ENCODE measurements at regions not wholly inside any gene's neighbourhood (a gene's known extent, or its start where the extent isn't known, plus 50 kb on each side); places are given as distances from the start of the nearest gene placed in this dataset.

DNA sequence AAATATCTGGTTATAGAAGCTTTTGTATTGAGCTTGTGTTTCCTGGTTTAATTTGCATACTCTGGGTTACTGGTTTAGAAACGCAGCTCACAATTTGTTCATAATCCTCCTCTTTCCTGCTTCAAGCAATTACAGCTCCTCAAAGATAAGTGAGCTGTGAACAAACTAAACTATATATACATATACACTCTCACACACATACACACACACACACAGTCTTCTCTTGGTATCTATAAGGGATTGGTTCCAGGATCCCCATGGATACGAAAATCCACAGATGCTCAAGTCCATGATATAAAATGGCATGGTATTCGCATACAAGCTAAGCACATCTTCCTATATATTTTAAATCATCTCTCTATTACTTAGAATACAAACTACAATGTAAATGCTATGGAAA is 510.9 kb upstream of the CDH18 start (continued):
- no peak for TF ChIP-seq SREBF1 (IDR thresholded peaks at IDR 0.05; ENCODE audit: low read length)
- TF ChIP-seq CREB1 (IDR thresholded peaks at IDR 0.05; ENCODE audit: low read depth): no peak
- no peak for TF ChIP-seq PAX8 (IDR thresholded peaks at IDR 0.05)
- TF ChIP-seq RAD21 (IDR thresholded peaks at IDR 0.05; ENCODE audit: insufficient read depth, low read depth, low read length): no peak
- no peak for TF ChIP-seq ZNF217 (IDR thresholded peaks at IDR 0.05)
- no peak for TF ChIP-seq BHLHE40 (IDR thresholded peaks at IDR 0.05; ENCODE audit: borderline replicate concordance in 1 of 2, low read depth in 2 of 2, low read length in 1 of 2)
- TF ChIP-seq POLR2AphosphoS5 (IDR thresholded peaks at IDR 0.05; ENCODE audit: low read length): no peak
- no peak for TF ChIP-seq STAT3 (IDR thresholded peaks at IDR 0.05; ENCODE audit: low read depth, low read length)
- TF ChIP-seq LARP7 (IDR thresholded peaks at IDR 0.05): no peak
- no peak for TF ChIP-seq NRF1 (conservative IDR thresholded peaks at IDR 0.05; ENCODE audit: low read depth, low read length)
- TF ChIP-seq, protein P1, sequence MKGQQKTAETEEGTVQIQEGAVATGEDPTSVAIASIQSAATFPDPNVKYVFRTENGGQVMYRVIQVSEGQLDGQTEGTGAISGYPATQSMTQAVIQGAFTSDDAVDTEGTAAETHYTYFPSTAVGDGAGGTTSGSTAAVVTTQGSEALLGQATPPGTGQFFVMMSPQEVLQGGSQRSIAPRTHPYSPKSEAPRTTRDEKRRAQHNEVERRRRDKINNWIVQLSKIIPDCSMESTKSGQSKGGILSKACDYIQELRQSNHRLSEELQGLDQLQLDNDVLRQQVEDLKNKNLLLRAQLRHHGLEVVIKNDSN (IDR thresholded peaks at IDR 0.05; ENCODE audit: borderline replicate concordance, extremely low read length, insufficient read depth, low read depth, low read length): no peak
- TF ChIP-seq EZH2 (IDR thresholded peaks at IDR 0.05; ENCODE audit: borderline replicate concordance, control insufficient read depth, low read depth, low read length): no peak
- TF ChIP-seq ATF7 (IDR thresholded peaks at IDR 0.05; ENCODE audit: low read depth): no peak
- TF ChIP-seq CBX5 (IDR thresholded peaks at IDR 0.05; ENCODE audit: low read depth): no peak

DNA sequence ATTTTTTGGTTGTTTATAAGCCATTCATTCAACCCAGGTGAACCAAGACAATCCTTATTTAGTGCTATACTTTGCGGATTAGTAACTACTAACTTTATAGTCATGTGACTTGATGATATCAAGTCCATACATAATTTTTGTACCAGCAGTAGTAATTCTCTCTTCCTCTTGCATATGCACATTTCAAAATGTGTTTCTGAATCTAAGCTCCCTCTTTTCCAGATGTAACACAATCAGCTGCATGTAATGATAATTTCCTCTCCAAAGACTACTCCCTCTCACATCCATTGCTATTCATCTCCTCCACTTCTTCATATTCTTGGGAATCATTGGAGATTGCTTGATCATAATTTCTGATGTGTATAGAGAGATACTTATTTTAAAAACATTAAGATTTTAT is 510.1 kb upstream of the CDH18 start:
- DNase-seq (ENCODE audit: low read depth, low spot score): no peak
- ChIA-PET POLR2A (no interaction called here), CTCF (interaction anchor here (0.6 kb wide), 1 partner anchor 114 kb away, joined by 3 read pairs; no protein-coding TSS in a partner anchor), RAD21 (ENCODE audit: unreplicated experiment) (no interaction called here), SMC1A (ENCODE audit: uncharacterized antibody, unreplicated experiment) (no interaction called here)
- Histone ChIP-seq H3K4me2 (ENCODE audit: control insufficient read depth, insufficient read depth) (no peak overlapping the region), H3K27ac (ENCODE audit: control insufficient read depth, insufficient read depth) (no peak overlapping the region), H2AFZ (ENCODE audit: control insufficient read depth, low read depth, low read length) (no peak overlapping the region), H3K27me3 (replicated peaks in 1 of 2; ENCODE audit: control insufficient read depth in 2 of 2, insufficient read depth in 2 of 2, low read length in 1 of 2) (no peaks in the 10 kb centered on the region), H3K4me1 (ENCODE audit: control insufficient read depth, insufficient read depth, low read length) (no peaks in the 10 kb centered on the region), H3K79me2 (ENCODE audit: control insufficient read depth, insufficient read depth, low read length) (no peaks in the 10 kb centered on the region), H3K9ac (ENCODE audit: control insufficient read depth, insufficient read depth, low read length) (no peak overlapping the region), H3K4me3 (no peak overlapping the region), H3K9me3 (replicated peaks; ENCODE audit: control insufficient read depth, insufficient read depth, low read length) (no peaks in the 10 kb centered on the region), H4K20me1 (ENCODE audit: control insufficient read depth, insufficient read depth) (no peaks in the 10 kb centered on the region), H3K36me3 (ENCODE audit: control insufficient read depth in 2 of 2, insufficient read depth in 2 of 2, low read length in 1 of 2) (no peaks in the 10 kb centered on the region)
- TF ChIP-seq, protein P2, sequence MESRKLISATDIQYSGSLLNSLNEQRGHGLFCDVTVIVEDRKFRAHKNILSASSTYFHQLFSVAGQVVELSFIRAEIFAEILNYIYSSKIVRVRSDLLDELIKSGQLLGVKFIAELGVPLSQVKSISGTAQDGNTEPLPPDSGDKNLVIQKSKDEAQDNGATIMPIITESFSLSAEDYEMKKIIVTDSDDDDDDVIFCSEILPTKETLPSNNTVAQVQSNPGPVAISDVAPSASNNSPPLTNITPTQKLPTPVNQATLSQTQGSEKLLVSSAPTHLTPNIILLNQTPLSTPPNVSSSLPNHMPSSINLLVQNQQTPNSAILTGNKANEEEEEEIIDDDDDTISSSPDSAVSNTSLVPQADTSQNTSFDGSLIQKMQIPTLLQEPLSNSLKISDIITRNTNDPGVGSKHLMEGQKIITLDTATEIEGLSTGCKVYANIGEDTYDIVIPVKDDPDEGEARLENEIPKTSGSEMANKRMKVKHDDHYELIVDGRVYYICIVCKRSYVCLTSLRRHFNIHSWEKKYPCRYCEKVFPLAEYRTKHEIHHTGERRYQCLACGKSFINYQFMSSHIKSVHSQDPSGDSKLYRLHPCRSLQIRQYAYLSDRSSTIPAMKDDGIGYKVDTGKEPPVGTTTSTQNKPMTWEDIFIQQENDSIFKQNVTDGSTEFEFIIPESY (IDR thresholded peaks at IDR 0.05): no peak
- TF ChIP-seq, protein P3, sequence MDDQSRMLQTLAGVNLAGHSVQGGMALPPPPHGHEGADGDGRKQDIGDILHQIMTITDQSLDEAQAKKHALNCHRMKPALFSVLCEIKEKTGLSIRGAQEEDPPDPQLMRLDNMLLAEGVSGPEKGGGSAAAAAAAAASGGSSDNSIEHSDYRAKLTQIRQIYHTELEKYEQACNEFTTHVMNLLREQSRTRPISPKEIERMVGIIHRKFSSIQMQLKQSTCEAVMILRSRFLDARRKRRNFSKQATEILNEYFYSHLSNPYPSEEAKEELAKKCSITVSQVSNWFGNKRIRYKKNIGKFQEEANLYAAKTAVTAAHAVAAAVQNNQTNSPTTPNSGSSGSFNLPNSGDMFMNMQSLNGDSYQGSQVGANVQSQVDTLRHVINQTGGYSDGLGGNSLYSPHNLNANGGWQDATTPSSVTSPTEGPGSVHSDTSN (IDR thresholded peaks at IDR 0.05; ENCODE audit: insufficient replicate concordance, low read depth, low read length): no peak
- no peak for TF ChIP-seq RELA (IDR thresholded peaks at IDR 0.05; ENCODE audit: borderline replicate concordance, partially characterized antibody)
- no peak for TF ChIP-seq SP1 (IDR thresholded peaks at IDR 0.05; ENCODE audit: low read depth, low read length)
- TF ChIP-seq RCOR1 (conservative IDR thresholded peaks at IDR 0.05; ENCODE audit: low read depth, low read length): no peak
- no peak for TF ChIP-seq CREB1 (IDR thresholded peaks at IDR 0.05; ENCODE audit: low read depth)
- 50% methylated on average over 1 of the region's 1 CpG for WGBS (ENCODE audit: insufficient coverage, insufficient replicate concordance, low lambda C conversion rate, missing lambda C conversion rate)
- in situ Hi-C loops (cut with MboI): no loop called here
- no peak for ATAC-seq
- no TSS peak for BruUV-seq (replicated peaks)
- intact Hi-C loops (cut with micrococcal nuclease; ENCODE audit: unreplicated experiment): no loop called here
- no peak for FAIRE-seq

Measured in GM12878 (cell line).